ENCODE measurements at regions not wholly inside any gene's neighbourhood (a gene's known extent, or its start where the extent isn't known, plus 50 kb on each side); places are given as distances from the start of the nearest gene placed in this dataset.

DNA sequence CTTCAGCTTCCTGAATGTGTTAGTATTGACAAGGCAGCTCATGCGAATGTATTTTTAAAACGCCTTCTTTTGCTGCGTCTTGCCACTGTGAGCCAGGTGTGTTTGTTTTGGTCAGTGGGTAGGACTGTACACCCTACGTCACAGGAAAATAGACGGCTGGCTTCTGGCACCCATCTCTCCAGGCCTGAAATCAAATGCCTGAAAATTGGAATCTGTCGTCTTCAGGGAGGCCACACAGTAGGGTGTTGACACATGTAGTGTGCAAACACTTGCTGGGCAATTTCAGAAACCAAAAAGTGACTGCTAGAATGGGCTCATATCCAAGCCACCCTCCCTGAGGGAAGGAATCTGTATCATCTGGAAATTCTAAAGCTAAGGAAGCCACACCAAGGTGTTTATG, 209.3 kb downstream of the TTC8 start:
- intact Hi-C loops (cut with DNase I; ENCODE audit: low total_unique reads): no loop called here

DNA sequence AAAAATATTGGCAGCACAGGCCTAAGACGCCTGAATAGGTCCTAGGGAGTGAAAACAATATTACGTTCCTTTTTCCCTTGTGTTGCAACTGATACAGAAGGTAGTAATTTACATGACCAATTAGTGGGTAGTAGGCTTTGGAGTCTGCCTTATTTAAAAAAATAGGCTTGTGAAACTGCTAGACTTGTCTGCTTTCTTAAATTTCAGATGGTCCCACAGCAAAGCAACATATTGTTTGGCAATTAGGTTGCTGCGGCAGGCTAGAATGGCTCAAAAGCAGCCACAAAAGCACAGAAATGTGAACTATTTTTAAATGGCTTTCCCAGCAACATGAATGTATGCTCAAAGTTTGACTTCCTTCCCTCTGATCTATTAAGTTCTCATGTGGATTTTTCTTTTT, 211.9 kb downstream of the TTC8 start:
- in situ Hi-C loops (cut with MboI; ENCODE audit: low sequenced_read_pairs in 4 of 4): loop anchor here in 2 of 4 donors (25.0 kb wide), 2 partner anchors 201 to 376 kb away; partner anchors contain the start of gene FOXN3 (in 2 of the 2)
- DNase-seq: no peak
- intact Hi-C loops (cut with DNase I; ENCODE audit: low total_unique reads): no loop called here

More for the DNA sequence above, 209.3 kb downstream of the TTC8 start:
- in situ Hi-C loops (cut with MboI; ENCODE audit: low sequenced_read_pairs in 4 of 4): loop anchor here in 2 of 4 donors (25.0 kb wide), 2 partner anchors 204 to 379 kb away; partner anchors contain the start of gene FOXN3 (in 2 of the 2)
- Histone ChIP-seq H3K4me3 (no peak overlapping the region), H3K9me3 (no peaks in the 10 kb centered on the region), H3K27ac (no peak overlapping the region), H3K27me3 (peaks cover 0 to 5% (median 0%) of the 10 kb centered on the region in 3 donors), H3K36me3 (no peaks in the 10 kb centered on the region), H3K4me1 (no peaks in the 10 kb centered on the region)
- ATAC-seq (no peak), DNase-seq (no peak)
- TF ChIP-seq, protein P1, sequence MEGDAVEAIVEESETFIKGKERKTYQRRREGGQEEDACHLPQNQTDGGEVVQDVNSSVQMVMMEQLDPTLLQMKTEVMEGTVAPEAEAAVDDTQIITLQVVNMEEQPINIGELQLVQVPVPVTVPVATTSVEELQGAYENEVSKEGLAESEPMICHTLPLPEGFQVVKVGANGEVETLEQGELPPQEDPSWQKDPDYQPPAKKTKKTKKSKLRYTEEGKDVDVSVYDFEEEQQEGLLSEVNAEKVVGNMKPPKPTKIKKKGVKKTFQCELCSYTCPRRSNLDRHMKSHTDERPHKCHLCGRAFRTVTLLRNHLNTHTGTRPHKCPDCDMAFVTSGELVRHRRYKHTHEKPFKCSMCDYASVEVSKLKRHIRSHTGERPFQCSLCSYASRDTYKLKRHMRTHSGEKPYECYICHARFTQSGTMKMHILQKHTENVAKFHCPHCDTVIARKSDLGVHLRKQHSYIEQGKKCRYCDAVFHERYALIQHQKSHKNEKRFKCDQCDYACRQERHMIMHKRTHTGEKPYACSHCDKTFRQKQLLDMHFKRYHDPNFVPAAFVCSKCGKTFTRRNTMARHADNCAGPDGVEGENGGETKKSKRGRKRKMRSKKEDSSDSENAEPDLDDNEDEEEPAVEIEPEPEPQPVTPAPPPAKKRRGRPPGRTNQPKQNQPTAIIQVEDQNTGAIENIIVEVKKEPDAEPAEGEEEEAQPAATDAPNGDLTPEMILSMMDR (IDR thresholded peaks at IDR 0.05 in 4 of 5, conservative IDR thresholded peaks at IDR 0.05 in 1 of 5): no peak
- TF ChIP-seq POLR2A (IDR thresholded peaks at IDR 0.05): no peak

DNA sequence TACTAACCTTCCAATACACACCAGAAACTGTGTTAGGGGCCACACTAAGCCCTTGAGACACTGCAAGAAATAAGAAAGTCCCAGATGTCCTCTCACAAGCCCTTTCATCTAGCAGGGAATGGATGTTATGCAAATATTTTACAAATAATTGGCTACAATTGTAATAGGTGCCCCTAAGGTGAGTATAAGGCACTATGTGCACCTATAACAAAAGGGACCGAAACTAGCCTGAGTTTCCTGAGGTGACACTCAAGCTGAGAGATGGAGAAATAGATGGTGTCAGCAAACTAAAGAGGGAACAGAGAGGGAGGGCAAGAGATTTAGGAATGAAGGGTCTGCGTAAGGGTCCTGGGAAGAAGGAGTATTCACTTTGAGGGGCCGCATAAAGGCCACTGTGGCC, 212.6 kb downstream of the TTC8 start:
- no peaks in the 10 kb centered on the region for H3K9me3 ChIP-seq
- no peaks in the 10 kb centered on the region for H3K27me3 ChIP-seq
- peaks cover 9 to 21% of the 10 kb centered on the region in 2 donors for H3K4me1 ChIP-seq
- DNase-seq (no peak), ATAC-seq (no peak)
- no peaks in the 10 kb centered on the region for H3K36me3 ChIP-seq
- in situ Hi-C loops (cut with MboI; ENCODE audit: low sequenced_read_pairs in 4 of 4) (loop anchor here in 2 of 4 donors (25.0 kb wide), 2 partner anchors 200 to 375 kb away; partner anchors contain the start of gene FOXN3 (in 2 of the 2)), intact Hi-C loops (cut with DNase I; ENCODE audit: low total_unique reads) (no loop called here)
- no peak overlapping the region for H3K27ac ChIP-seq
- no peak overlapping the region for H3K4me3 ChIP-seq
- TF ChIP-seq, protein P1 (IDR thresholded peaks at IDR 0.05 in 4 of 5, conservative IDR thresholded peaks at IDR 0.05 in 1 of 5): no peak
- no peak for TF ChIP-seq POLR2A (IDR thresholded peaks at IDR 0.05)

More for the DNA sequence above, 211.9 kb downstream of the TTC8 start:
- peaks cover 4 to 14% of the 10 kb centered on the region in 2 donors for H3K4me1 ChIP-seq
- H3K9me3 ChIP-seq: no peaks in the 10 kb centered on the region
- no peaks in the 10 kb centered on the region for H3K27me3 ChIP-seq
- H3K4me3 ChIP-seq: no peak overlapping the region
- no peaks in the 10 kb centered on the region for H3K36me3 ChIP-seq
- TF ChIP-seq POLR2A (IDR thresholded peaks at IDR 0.05): no peak
- no peak overlapping the region for H3K27ac ChIP-seq
- ATAC-seq: no peak

DNA sequence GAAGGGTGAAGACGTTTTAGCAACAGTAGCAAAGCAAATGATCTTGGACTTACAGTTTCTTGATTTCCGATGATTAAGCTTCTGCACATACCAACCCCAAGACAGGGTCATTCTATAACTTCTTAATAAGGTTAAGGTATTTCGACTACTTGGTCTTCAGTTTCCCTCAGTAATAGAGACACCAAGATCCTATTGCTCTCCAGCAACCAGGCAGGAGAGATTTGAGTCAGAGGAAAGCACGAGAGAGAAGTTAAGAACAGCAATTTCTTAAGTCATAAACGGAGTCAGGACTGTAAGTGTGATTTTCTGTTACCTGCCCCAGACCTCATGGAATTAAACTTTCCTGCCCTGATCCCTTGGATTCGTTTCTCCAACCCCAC, 215.6 kb downstream of the TTC8 start:
- Histone ChIP-seq H3K9me3 (no peaks in the 10 kb centered on the region), H3K27me3 (no peaks in the 10 kb centered on the region), H3K4me1 (peaks cover 9 to 21% of the 10 kb centered on the region in 2 donors), H3K4me3 (peak overlapping the region in 3 of 4 donors; percentile 47 to 72 (median 53)), H3K27ac (peak overlapping the region; percentile 77 to 89 (median 84)), H3K36me3 (no peaks in the 10 kb centered on the region)
- in situ Hi-C loops (cut with MboI; ENCODE audit: low sequenced_read_pairs in 4 of 4): loop anchor here in 3 of 4 donors (5.0 to 25.0 kb wide), 4 partner anchors 115 to 877 kb away; partner anchors contain the start of gene FOXN3 (in 2 of the 3)
- TF ChIP-seq, protein P1 (IDR thresholded peaks at IDR 0.05 in 4 of 5, conservative IDR thresholded peaks at IDR 0.05 in 1 of 5): no peak
- TF ChIP-seq POLR2A (IDR thresholded peaks at IDR 0.05): no peak
- ATAC-seq: peak in 1 of 2 donors; percentile 6
- intact Hi-C loops (cut with DNase I; ENCODE audit: low total_unique reads): loop anchor here (2.0 to 10.0 kb wide), 7 partner anchors 127 to 877 kb away; no protein-coding TSS in a partner anchor
- DNase-seq: no peak

DNA sequence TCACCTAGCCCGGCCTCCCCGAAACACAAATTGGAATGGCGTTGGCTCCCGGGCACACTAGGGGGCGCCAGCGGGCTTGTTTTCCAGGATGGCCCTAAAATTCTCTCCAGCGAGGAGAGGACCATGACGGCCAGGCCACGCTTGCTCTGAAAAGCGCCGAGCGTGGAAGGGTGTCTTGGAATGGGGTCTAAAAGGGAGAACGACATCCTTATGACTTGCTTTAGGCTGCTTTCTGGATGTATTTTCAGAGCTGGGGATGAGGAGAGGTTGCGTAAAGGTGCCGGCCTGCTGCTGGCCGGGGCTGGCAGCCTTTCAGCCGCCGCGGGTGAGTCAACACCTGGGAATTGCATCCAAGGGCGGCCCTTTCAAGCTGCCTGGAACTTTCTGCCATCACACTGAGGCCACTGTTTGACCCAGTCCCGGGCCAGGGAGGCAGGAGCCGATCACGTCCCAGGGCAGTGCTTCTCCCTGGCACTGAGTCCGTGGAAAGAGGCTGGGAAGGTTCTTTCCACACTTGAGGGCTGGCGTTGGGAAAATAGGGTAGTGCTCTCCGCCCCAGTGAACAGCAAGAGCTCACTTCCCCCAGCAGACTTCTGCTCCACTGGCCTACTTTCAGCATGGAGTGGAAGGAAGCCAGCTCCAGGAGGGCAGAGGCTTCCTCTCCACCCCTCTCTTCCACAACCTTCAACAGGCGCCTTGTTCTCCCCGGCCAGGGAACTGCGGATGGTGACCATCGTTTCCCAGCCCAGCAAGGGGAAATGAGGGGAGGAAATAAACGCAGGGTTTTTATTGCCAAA, 216.2 kb downstream of the TTC8 start:
- Histone ChIP-seq H3K4me1 (peaks cover 9 to 21% of the 10 kb centered on the region in 2 donors), H3K27me3 (no peaks in the 10 kb centered on the region), H3K4me3 (peak overlapping the region; percentile 38 to 72 (median 50)), H3K27ac (peak overlapping the region; percentile 77 to 89 (median 84)), H3K36me3 (no peaks in the 10 kb centered on the region), H3K9me3 (no peaks in the 10 kb centered on the region)
- TF ChIP-seq, protein P1 (IDR thresholded peaks at IDR 0.05 in 4 of 5, conservative IDR thresholded peaks at IDR 0.05 in 1 of 5): peak; percentile 91 to 97 (median 96)
- TF ChIP-seq POLR2A (IDR thresholded peaks at IDR 0.05): no peak
- intact Hi-C loops (cut with DNase I; ENCODE audit: low total_unique reads) (loop anchor here (1.0 to 10.0 kb wide), 8 partner anchors 127 to 877 kb away; no protein-coding TSS in a partner anchor), in situ Hi-C loops (cut with MboI; ENCODE audit: low sequenced_read_pairs in 4 of 4) (loop anchor here in 3 of 4 donors (5.0 to 25.0 kb wide), 4 partner anchors 114 to 877 kb away; partner anchors contain the start of gene FOXN3 (in 2 of the 3))
- peak; percentile 88 to 94 for DNase-seq
- peak; percentile 96 to 97 for ATAC-seq

Data from gastrocnemius medialis (tissue), 4 donors.